ENCODE measurements at regions not wholly inside any gene's neighbourhood (a gene's known extent, or its start where the extent isn't known, plus 50 kb on each side); places are given as distances from the start of the nearest gene placed in this dataset.

DNA sequence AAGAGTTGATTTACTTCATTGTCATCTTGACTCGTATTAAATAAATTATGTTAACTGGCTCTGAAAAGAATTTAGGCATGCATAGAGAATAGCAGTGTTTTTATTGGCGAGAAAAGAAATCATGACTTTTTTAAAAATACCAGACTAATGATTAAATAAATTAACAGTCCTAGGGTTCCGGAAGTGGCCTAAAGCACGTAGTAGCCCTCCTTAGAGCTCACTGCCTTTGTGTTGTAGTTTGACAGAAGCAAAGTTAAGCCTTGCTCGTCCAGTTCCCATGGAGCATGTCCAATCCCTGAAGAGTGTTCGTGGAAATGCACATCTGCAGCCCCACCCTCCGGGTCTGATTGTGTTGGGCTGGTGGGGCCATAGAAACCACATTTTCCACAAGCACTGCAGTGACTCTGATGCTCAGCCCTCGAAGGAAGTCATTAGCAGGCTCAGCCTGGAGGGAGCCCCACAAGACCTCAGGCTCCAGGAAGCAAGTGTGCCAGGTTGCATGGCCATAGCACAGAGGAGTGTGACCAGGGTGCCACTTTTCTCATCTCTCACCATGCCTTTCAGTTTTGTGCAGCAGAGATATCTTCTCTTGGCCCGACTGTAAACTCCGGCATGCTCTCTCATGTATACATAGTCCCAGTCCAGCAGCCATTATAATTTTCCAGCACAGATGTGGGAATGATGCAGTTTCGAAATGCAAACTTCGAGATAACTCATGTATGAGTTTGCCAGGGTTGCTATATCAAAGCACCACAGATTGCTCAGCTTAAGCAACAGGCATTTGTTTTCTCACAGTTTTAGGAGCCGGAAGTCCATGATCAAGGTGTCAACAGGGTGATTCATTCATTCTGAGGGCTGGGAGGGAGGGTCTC lies 188.6 kb upstream of the SH3BP4 start:
- DNase-seq, result no peak

DNA sequence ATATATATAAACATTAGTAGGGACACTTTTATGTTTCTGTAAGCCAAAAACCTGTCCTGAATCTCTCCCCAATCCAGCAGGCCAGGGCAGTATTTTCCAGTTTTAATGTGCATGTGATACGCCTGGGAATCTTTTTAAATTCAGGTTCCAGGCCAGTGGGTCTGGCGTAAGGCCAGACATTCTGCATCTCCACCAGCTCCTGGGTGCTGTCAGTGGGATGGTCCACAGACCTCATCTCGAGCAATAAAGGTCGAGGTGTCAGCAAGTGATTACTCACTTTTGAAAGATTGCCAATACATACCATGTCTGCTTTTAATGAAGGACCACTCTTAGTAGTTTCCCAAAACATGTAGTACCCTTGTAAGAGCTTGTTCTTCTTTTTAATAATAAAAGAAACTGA lies 189.9 kb upstream of the SH3BP4 start:
- DNase-seq, result no peak

DNA sequence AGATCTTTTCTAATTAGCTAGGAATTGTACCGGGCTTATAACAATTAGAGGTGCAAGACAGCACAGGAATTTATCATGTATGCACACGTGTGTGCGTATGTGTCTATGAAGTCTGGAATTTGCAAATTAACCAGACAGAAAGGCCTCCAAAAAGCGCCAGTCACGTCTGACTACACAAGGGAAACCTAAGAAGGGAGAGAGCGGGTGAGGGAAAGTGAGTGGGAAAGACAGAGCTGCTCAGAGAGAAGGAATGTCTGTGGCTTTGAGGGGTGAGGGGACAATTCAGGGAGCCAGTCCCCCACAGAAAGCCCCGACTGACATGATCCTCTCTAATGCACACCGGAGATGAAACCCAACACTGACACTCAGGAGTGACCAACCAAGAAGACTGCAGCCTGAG lies 197.7 kb upstream of the SH3BP4 start:
- DNase-seq, result no peak

DNA sequence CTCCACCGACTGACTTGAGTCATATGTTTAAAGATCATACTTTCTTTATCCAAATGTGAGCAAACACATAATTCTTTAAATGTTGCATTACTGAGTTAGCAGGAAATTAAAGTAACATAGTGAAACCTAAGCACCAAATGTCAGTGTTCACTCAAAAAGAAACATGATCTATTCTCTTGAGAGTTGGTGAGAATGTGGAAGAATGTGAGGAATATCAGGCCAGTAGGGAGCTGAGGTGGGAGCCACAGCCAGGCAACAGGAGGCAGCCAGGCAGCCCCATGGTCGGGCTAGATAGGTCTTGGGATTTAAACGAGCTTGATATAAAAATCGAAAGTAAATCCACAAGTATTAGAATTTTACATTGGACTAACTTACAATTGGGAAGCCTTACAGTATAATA lies 198.1 kb upstream of the SH3BP4 start:
- DNase-seq, result no peak

DNA sequence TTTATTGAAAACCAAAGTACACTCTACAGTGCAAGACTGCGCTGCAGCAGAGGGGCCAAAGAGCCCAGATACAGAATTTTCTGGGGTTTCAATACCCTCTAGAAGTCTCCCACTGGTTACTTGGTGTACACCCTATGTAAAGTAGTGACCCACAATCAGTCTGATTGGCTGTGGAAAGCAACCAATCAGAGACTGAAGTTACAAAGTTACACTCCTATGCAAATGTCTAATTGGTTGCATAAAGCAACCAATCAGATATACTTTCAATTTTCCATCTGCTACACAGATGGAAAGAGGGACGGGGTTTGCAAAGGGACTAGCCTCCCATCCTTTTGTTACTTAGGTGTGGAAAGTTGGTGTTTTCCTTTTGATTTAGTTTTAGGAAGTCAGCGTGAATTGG lies 198.9 kb upstream of the SH3BP4 start:
- DNase-seq, result no peak

DNA sequence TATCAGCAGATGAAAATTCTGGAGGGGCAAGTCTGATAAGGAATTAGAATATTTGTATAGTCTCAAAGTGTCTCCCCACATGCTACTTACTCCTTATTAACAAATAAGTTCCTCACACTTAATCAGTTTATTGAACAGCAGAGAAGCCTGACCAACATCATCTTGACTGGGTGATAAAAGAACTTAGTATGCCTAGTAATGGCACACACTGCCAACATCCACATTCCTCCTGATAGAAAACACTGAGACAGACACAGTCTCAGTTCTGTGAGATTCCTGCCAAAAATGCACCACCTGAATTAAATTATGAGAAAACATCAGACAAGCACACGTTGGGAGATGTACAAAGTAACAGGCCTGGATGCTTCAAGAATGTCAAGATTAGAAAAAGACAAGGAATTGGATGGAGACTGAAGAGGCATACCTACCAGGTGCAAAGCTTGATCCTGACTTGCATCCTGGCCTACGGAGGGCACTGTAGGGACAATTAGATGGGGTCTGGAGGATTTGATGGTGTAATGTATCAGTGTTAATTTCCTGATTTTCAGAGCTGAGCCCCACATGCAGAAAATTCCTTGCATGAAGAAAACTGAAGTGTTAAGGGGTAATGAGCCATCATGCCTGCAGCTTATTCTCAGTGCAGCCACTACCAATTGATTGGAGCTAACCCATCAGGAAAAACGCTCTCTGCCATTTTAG lies 200.4 kb upstream of the SH3BP4 start:
- no peak for DNase-seq

DNA sequence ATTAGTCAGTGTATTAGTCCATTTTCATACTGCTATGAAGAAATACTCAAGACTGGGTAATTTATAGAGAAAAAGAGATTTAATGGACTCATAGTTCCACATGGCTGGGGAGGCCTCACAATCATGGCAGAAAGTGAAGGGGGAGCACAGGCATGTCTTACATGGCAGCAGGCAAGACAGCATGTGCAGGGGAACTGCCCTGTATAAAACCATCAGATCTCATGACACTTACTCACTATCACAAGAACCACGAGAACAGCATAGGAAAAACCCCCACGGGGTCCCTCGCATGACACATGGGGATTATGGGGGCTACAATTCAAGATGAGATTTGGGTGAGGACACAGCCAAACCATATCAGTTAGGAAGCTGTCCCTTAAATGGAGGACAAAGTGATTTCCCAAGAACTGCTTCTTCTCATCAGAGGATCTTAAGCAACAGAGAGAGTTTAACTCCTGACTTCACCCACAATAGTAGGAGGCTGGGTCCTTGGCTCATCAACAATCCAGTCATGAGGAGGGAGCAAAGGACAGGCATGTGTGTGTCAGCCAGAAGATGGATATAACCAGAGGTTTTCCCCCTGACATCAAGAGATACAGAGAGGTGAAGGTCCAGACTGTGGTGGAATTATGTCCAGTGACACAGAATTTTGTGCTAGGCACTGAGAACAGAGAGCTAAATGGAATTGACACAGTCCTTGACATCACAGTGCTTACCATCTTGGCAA lies 203.8 kb upstream of the SH3BP4 start:
- peak in 1 of 3 donors; percentile 5 for DNase-seq

DNA sequence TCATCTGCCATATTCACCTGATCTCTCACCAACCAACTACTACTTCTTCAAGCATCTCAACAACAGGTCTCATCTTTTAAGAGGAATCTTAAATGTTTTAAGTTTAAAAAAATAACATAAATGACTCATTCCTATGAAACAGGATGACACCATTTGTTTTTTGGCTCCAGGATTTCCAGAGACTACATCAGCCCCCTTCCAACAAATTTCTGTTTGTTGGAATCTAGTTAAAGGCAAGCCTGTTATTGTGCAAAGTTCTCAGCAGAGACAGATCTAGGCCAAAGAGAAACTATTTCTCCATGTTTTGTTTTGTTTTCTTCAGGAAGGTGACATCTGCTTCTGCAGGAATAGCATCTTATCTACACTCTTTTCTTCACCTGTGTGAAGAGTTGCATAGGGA lies 204.8 kb upstream of the SH3BP4 start:
- no peak for DNase-seq

DNA sequence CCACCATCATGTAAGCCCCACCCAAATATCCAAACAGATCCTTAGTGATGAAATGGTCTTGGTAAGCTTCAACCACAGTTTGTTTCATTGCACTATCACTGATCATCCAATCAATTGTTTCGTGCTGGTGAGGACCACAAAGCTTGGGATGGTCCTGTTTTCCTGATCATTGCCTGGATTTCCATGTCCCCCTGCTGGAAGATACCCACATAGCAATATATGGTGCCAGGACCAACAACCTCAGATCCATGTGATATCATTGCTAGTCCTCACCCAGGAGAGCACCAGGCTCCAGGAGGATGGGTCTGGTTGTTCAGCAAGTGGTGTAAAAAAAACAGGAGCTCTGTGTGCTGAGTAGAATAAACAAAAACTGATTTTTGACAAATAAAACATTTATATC lies 206.5 kb upstream of the SH3BP4 start:
- no peak for DNase-seq

DNA sequence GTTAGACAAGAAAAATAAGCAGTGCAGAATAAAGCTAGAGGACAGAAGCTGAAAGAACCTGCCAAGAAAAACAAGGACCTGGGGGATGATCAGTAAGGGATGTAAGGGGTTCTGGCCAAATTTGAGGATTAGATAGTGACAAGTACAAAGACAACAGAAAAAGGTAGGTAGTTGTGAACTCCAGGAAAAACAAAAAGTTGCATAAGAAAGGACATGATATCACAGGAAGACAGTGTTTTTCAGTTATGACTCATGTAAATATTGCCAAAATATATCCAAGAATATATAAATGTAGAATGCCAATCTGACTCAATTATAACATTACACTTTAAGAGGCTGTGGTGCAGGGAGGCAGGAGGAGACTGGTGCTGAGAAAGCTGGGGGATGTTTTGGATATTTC lies 209.8 kb upstream of the SH3BP4 start:
- no peak for DNase-seq

DNA sequence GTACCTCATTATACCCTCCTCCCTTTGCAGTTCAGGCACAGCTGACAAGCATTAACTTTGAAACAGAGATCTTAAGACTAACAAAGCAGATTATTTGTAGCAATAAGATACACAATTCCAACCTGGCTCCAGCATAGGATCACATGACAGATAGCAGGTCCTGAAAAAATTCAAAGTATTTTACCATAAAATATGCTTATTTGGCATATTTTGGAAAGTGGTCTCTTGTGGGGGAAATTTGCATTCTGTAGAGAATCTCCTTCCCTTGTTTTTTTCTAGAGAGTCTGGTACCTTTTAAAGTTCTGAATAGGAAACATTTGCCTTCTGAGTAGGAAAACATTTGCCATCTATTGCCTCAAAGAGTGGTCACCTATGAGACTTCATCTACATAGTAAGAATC lies 212.8 kb upstream of the SH3BP4 start:
- no peak for DNase-seq

DNA sequence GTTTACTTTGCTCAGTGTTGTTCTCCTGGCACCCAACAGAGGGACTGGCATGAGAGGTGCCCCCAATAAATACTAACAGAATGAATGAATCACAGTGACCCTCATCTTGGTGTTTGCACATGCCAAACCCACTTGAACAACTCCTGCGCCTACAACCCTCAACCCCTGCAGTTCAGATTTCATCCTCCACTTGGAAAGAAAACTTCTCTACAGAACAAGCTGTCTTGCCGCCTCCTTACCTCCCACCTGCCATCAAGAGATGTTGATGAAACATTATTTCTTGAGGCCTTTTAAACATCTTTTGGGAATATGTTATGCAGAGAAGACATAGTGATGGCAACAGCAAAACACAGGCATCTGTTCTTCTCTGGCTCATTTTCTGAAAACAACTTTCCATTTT lies 216.0 kb upstream of the SH3BP4 start:
- DNase-seq, result no peak

DNA sequence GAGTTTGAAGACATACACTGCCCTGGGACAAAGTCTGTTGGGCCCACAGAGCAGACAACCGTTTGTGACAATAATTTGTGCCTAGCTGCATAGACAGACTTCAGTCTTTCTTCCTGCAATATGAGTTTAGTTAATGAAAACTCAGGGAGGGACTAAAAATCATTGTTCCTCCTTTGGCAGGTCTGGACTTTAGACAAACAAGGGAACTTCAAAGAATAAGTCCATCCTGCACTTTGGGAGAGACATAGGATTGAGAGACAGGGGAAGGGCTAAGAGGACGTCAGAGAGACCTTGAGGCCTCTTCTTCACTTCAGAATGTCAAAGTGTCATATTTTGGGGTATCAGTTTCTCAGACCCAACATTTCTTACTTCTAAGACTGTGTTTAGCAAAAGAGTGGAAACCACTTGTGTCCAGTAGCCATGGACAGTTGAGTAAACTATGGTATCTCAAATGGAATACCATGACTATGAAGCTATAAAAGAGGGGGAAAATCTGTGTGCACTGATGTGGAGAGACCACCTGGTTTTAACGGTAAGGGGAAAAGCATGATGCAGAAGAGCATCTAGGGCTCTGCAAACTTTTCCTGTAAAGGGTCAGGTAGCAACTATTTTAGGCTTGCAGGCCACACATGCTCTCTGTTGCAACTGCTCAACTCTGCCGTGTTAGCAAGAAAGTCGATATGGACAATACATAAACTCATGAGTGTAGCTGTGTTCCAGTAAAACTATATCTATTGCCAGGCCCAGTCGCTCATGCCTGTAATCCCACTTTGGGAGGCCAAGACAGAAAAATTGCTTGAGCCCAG lies 217.8 kb upstream of the SH3BP4 start:
- DNase-seq, result no peak

DNA sequence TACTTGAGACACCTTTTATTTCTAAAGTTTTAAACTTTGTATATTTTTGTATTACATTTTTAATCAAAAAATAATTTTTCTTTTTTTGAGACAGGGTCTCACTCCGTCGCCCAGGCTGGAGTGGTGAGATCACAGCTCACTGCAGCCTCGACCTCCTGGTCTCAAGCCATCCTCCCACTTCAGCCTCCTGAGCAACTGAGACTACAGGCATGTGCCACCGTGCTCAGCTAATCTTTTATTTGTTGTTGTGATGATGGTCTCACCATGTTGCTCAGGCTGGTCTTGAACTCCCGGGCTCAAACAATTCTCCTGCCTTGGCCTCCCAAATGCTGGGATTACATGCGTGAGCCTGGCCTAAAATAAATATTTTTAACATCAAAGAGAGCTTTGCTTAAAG lies 218.7 kb upstream of the SH3BP4 start:
- DNase-seq, result no peak

DNA sequence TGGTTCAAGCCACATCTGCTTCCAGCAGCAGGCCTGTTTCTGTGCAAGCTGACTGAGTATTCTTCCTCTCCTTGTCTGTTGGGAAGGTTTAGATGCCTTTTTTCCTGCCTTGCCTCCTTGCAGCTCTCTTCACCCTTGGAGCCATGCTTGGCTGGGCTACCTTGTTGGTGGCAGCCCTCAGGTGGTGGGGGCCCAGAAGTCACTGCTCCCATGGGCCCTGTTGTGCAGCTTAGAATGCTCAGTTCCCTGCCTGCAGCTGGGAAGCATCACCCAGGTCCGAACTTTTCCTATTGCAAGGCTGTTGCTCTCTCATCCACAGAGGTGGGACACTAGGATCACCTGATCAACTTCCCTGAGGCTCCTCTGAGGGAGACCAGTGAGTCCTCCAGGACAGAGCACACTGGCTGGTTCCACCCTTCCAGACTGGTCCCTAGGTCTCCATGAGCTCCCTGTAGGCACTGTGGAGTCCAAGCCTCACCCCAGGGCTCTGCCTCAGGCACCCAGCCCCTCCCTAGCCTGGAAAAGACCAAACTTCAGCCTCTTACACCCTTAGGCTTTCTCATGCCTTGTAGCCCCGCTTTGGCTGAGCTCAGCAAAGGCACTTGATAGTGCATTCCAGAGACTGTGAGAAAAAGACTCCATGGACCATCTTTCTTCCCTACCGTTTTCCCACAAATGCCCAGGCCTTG lies 219.3 kb upstream of the SH3BP4 start:
- no peak for DNase-seq

DNA sequence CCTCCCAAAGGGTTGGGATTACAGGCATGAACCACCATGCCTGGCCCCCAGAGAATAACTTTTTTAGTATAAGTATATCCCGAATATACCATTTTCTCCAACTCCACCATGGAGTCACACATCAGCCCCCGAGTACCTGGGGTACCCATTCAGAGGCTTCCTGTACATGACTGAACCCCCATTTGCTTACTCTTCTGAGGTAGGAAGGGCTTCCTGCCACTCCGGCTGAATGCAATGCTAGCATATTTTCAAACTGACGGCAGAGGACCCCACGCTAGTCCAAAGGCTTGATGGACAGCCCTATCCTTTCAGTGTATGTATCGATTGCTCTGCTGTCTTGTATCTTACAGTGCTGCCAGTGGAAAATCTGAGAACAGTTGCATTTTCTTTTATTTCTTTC lies 220.6 kb upstream of the SH3BP4 start:
- no peak for DNase-seq

DNA sequence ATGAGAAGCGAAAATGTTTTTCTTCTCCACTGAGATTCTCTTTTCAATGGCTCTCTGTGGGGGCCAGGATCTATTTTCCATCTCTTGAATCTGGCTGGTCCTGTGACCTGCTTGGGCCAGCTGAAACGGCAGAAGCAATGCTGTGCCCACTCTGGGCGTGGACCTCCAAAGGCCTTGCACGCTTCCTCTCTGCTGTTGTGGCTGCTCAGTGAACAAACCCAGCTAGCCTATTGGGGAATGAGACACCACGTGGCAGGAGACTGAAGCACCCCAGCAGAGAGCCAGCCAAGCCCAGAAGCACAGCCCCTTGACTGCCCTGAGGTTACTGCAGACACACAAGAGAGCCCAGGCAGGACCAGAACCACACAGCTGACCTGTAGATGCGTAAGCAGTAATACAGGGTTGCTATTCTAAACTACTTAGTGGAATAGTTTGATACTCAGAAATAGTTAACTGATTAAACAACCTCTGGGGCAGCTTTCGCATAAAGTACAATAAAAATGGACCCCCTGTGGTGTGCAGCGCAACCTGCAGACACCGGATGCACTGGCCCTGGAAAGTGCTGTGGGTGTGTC lies 221.7 kb upstream of the SH3BP4 start:
- no peak for DNase-seq

DNA sequence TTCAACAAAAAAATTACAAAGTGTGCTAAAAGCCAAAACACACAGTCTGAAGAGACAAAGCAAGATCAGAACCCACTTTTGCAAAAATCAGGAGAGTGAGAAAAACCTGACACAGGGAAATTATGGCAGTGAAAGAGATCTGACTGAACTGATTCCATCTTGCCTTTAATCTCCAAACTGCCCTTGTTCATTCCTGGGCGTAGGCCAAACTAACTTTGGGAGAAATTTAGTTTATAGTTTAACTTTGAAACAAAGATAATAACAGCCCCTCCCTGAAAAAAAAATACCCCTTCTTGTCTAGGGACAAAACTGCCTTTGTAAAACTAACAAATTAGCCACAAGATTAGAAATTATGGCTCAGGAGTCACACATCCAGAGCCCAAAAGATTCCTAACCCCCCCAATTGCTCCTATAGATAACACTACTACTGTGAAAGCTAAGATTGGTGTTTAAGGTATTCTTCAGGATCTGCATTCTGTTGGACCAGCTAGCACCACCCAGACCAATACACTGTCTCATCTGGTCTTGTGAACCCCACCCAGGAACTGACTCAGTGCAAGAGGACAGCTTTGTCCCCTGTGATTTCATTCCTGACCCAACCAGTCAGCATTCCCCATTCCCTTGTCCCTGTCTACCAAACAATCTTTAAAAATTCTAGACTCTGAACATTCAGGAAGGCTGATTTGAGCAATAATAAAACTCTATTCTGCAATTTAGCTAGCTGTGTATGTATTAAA lies 226.1 kb upstream of the SH3BP4 start:
- no peak for DNase-seq

DNA sequence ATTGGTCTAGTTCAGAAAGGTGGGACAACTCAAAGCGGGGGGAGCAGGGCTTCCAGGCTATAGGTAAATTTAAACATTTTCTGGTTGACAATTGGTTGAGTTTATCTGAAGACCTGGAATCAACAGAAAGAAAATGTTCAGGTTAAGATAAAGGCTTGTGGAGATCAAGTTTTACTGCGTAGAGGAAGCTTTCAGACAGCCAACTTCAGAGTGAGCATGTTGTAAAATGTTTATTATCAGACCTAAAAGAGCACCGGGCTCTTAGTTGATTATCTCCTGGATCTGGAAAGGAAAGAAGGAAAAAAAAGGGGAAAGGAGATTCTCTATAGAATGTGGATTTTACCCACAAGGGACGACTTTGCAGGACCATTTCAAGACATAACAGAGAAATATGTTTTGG lies 227.0 kb upstream of the SH3BP4 start:
- DNase-seq, result no peak

DNA sequence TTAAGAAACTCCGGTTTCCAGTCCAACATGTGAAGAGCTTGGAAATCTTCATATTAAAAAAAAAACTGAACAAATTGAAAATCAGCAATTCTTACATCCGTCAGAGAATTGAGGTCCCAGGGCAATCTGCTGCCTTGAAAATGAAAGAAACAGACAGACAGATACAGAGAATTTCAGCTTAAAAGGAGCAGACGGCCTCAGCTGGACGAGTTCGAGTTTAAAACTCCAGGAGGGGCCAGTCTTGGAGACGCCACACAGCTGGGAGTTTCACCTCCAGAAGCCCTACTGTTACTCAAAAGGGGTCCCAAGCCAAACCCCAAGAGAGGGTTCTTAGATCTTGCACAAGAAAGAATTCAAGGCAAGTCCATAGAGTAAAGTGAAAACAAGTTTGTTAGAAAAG lies 226.5 kb upstream of the ARL4C start:
- DNase-seq, result no peak

DNA sequence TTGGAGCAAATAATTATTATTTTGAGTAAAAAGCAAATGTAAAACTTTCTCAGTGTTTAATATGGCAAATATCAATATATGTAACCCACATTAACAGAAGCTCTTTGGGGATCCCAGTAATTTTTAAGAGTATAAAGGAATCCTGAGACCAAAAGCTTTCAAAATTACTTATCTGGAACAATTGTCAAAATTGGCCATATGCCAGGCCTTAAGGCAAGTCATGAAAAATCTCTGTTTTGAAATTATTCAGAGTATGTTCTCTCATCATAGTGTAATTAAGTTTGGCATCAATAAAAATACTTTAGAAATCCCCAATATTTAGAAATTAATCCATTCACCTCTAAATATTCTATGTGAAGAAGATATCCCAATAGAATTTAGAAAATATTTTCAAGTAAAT lies 225.3 kb upstream of the ARL4C start:
- DNase-seq, result no peak

All from suppressor macrophage treated with lipopolysaccharide for 1 hour (primary cell).